GM18507 (cell line): ENCODE measurements at regions not wholly inside any gene's neighbourhood (a gene's known extent, or its start where the extent isn't known, plus 50 kb on each side); places are given as distances from the start of the nearest gene placed in this dataset.
A peak's percentile ranks its signal among the peaks of the same experiment; 100 is the strongest.
"Not testable (repeated sequence)": the region's sequence is repeated elsewhere in the genome, so short reads cannot be mapped to it uniquely, and the experiment has no call there.

Source experiments
- DNase-seq: peaks from one replicate; pipeline ENCODE4 v3.0.0; 2011; ENCODE audit warnings: low read depth; ENCODE audit not compliant: insufficient read length; ENCODE audit errors: extremely low spot score
- FAIRE-seq: peaks from 2 replicates; lab custom pipeline; 2011; peaks lifted over from hg19 to GRCh38; lab: Jason Lieb, UNC

DNA sequence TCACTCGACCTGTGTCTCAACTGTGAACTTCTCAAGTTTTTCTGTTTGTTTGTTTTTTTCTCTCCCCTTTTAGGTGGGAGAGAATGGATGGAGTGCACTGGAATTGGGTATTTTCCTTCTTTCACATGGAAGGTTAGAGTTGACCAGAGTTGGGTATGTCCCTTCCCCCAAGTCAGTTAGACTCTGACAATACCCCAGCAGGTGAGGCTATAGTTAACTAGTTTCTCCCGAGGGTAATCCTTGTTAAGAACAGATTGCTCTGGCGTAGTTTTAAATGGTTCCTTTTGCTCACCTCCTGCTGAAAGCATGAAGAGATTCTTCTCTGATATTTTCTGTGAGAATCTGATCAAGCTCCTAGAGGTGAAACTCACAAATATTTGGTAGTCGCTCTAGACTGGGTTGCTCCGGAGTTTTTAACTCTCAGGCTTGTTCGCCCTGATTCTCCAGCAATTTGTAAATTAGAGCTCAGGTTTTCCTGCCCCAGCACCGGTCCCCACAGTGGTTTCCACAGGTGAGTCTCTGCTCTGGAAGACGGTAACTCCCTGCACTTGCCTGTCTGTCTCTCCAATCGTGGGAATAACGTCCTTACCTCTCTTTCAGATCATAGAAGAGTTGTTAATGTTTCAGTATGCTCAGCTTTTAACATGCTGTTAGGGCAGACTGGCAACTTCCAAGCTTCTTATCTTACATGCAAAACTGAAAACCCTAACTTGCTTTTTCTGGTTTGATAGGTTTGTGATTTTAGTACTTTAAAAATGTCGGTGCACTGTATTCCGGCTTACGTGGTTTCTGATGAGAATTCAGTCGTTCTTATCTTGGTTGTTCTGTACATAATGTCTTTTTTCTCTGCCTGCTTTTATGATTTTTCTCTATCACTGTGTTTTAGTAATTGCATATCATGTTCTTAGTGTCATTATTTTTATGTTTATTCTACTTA, 111.2 kb upstream of the HIVEP1 start:
- no peak for DNase-seq
- no peak for FAIRE-seq

DNA sequence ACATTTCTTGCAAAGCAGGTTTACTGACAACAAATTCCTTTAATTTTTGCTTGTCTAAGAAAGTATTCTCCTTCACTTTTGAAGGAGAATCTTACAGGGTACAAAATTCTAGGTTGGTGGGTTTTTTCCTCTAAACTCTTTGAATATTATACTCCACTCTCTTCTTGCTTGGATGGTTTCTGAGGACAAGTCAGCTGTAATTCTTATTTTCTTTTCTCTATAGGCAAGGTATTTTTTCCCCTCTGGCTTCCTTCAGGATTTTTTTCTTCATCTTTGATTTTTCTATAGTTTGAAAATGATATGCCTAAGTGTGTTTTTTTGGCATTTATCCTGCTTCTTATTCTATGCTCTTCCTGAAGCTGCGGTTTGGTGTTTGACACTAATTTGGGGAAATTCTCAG, 112.5 kb upstream of the HIVEP1 start:
- FAIRE-seq (no peak), DNase-seq (no peak)

GRCh38 chr6:11894212-11894611, 115.6 kb upstream of the ADTRP start:
- DNase-seq = no peak
- FAIRE-seq = no peak

- FAIRE-seq (no peak), DNase-seq (no peak)
Observed at GRCh38 chr6:11891547-11891946, 112.9 kb upstream of the ADTRP start.

DNA sequence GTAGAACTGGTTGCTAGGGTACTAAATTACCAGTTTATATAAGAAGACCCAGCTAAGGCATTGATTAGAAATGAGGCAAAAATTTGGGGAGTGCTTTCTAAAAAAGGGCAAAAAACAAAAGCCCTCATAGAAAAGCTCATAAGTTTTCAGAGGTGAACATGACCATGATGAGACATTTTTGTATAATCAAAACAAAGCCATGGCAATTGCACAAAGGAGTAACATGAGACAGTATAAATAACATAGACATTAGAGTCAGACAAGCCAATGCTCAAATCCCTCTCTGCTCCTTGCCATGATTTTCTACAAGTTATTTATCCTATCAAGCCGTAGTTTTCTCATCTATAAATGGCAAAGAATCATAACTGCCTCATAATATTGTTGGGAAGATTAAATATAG, 112.2 kb upstream of the ADTRP start:
- FAIRE-seq = no peak
- DNase-seq = no peak

- DNase-seq = no peak
- no peak for FAIRE-seq
Observed at GRCh38 chr6:11890209-11890608, 111.6 kb upstream of the ADTRP start.

- DNase-seq = no peak
- no peak for FAIRE-seq
Observed at GRCh38 chr6:11889572-11889971, 111.0 kb upstream of the ADTRP start.

DNA sequence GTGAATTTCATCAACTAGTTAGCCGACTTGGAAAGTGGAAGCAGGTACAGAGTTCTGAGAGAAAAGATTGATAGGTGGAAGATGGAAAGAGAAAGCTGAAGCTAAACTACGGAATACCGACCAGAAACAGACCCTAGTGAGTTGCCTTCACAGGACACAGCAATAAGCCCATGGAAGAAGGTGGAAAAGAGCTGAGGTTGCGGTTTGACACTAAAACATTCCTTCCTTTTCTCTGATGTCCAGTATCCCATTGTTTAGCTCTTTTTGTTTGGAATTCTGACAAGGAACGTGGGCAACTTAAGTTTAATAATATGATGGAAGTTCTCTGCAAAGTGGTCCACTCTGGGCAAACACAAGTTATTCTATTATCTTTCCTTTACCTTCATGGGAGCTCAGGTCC, 110.1 kb upstream of the ADTRP start:
- FAIRE-seq (no peak), DNase-seq (no peak)

DNA sequence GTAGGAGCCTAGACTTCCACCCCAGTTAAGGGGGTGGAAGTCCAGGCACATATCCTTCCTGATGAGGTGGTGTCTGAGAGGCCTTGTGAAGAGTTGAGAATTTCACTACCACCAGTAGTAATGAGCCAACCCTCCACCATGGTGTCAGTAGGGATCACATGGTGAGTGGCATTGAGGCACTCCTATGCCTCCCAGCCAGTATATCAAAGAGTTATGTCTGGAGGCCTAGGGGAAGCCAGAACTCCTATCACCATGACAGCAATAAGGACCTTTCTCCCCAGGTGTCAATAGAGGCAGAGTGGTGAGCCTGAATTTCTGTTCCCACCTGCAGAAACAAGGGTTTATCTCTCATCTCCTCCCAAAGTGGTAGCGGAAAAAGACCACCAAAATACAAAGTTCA, 106.6 kb upstream of the ADTRP start:
- FAIRE-seq = no peak
- no peak for DNase-seq

- not testable (repeated sequence) for DNase-seq, FAIRE-seq
Observed at GRCh38 chr6:11883471-11883870, 104.9 kb upstream of the ADTRP start.

DNA sequence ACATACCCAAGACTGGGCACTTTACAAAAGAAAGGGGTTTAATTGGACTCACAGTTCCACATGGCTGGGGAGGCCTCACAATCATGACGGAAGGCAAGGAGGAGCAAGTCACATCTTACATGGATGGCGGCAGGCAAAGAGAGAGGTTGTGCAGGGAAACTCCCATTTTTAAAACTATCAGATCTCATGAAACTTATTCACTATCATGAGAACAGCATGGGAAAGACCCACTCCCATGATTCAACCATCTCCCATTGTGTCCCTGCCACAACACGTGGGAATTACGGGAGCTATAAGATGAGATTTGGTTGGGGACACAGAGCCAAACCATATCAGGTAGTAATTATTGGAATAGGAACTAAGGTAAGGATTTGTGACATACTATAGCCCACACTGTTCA, 101.6 kb upstream of the ADTRP start:
- not testable (repeated sequence) for FAIRE-seq, DNase-seq

DNA sequence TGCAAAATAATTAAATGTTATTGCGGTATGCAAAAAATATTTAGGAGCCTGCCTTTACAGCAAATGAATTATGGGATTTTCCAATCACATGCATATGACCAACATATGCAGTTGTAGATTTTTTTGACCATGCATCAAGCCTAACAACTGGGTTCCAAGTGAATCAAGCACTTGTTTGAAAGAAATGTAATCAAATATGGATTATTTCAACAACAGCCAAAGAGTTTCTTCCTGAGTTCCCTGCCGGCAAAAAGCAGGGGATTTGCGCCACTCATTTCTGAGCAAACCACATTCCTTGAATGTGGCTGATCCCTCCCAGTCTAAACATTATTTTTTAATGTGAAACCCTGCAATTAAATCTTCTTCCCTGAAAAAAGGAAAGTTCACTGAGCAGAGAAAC, 100.1 kb upstream of the ADTRP start:
- DNase-seq (no peak), FAIRE-seq (no peak)

DNA sequence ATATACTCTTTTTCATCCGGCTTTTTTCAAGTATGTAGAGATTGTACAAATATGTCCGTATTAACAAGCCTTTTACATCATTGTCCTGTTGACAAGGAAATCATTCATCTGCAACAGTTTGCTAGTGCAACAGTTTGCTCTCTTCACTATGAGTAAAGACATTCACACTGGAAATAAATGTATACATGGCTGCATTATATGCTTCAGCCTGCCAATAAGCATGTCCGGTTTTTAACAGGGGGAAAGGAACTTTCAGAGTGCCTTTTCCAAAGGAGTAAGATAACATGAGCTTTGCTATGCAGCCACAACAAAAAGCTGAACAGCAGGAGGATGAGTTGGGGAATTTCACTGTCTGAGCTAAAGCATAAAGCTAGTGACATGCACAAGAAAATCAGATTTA, 99.4 kb upstream of the ADTRP start:
- DNase-seq = no peak

DNA sequence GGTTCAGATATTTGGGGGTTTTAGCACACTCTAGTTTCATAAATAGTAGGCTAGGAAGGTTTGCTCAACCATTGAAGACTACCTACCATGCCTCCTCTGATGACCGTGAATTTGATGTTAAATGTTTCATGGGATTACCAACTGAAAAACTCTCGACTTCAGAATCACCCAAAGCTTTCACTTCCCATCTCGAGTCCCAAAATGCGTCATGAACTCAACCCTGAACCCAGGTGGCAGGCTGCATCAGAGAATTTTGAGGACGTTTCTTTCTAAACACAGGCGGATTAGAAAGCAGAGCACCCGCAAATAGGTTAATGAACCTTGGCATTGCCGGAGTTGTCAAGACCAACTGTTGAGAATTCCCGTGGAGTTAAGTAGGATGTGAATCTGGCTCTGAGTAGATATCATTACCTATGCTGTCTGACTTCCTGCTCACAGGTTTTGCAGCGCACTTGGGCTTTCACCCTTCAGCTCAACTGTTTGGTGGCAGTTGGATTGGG, 98.4 kb upstream of the ADTRP start:
- FAIRE-seq = peak; percentile 97

More for the DNA sequence above, 99.4 kb upstream of the ADTRP start:
- FAIRE-seq = peak; percentile 55

DNA sequence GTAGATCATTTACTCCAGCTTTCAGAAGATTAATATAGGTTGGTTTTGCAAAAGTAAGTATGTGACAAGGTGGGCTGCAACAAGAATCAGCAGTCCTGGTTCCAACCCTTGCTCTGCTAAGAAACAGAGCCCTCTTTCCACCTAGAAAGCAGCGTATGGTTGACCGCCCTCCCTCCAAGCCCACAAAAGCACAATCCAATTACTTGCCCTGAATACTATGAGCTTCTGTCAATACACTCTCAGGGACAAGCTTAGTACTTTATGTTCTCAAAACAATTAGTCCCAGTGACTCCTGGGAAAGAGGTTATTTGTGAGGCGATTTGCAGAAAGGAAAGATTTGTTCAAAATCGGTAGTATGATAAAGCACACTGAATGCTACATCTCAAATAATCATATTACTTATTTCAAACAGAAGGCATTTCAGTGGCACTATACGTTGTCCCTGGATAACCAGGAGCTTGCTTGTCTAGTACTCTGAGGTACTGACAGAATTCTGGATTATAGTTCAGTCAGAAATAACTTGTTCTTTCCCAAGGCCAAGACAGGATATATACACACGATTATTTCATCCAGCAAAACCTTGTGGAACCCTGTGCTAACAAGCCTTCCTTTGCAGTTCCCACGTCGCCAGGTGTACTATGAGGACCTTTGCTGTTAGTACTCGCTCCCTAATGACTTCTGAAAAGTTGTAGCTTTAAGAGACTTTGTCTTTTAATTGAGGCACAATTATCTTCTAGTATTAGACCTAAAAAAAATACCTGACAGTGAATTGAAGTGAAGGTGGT, 96.9 kb upstream of the ADTRP start:
- DNase-seq (no peak), FAIRE-seq (no peak)

More for the DNA sequence above, 98.4 kb upstream of the ADTRP start:
- DNase-seq = peak; percentile 14

- DNase-seq (no peak), FAIRE-seq (no peak)
Observed at GRCh38 chr6:11869672-11870340, 91.2 kb upstream of the ADTRP start.

DNA sequence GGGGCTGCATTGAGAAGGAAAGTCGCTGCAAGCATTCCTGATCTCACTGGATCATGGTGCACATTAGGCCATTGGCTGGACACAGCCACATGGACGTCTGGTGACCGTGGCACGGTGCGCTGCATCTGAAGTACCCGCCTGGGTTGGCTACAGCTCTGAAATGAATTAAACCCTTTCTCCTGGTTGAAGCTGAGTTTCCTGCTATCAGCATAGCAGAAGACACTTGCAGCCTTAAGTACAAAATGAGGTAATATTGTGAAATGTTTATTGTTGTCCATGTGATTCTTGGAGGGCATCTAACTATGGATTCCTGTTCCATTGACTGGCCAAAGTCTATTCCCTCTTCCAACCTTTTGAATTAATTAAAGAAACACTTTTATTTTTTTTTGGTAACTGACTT, 89.8 kb upstream of the ADTRP start:
- FAIRE-seq = no peak
- no peak for DNase-seq

DNA sequence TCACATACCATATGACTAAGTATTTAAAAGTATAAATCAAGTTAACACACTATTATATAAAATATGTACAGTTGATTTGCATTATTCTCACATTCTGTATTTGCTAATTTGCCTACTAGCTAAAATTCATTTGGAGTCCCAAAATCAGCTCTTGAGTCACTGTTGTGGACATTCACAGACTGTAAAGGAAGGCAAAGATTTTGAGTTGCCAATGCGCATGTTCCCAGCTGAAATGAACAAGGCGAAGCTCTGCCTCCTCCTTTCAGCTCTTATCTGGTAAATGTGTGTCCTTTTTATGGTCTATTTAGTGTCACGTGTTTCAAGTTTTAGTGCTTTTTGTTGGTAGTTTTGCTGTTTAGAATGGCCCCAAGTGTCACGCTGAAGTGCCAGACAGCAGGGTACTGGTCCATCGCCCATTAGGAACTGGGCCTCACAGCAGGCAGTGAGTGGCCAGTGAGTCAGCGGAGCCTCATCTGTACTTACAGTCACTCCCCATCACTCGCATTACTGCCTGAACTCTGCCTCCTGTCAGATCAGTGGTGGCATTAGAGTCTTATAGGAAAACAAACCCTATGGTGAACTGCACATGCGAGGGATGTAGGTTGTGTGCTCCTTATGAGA, 87.2 kb upstream of the ADTRP start:
- no peak for FAIRE-seq
- no peak for DNase-seq

DNA sequence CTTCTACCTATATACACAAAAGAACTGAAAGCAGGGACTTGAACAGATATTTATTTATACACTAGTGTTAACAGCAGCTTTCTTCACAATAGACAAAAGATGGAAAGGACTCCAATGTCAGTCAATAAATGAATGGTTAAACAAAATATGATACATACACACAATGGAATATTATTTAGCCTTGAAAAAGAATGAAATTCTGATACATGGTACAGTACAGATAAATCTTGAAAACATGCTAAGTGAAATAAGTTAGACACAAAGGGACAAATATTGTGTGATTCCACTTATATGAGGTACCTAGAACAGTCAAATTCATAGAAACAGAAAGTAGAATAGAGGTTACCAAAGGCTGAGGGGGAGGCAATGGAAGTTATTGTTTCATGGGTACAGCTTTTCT, 79.8 kb upstream of the ADTRP start:
- no peak for FAIRE-seq
- no peak for DNase-seq

GRCh38 chr6:11855743-11856142, 77.1 kb upstream of the ADTRP start:
- FAIRE-seq (no peak), DNase-seq (no peak)
